ENCODE measurements at regions not wholly inside any gene's neighbourhood (a gene's known extent, or its start where the extent isn't known, plus 50 kb on each side); places are given as distances from the start of the nearest gene placed in this dataset.

DNA sequence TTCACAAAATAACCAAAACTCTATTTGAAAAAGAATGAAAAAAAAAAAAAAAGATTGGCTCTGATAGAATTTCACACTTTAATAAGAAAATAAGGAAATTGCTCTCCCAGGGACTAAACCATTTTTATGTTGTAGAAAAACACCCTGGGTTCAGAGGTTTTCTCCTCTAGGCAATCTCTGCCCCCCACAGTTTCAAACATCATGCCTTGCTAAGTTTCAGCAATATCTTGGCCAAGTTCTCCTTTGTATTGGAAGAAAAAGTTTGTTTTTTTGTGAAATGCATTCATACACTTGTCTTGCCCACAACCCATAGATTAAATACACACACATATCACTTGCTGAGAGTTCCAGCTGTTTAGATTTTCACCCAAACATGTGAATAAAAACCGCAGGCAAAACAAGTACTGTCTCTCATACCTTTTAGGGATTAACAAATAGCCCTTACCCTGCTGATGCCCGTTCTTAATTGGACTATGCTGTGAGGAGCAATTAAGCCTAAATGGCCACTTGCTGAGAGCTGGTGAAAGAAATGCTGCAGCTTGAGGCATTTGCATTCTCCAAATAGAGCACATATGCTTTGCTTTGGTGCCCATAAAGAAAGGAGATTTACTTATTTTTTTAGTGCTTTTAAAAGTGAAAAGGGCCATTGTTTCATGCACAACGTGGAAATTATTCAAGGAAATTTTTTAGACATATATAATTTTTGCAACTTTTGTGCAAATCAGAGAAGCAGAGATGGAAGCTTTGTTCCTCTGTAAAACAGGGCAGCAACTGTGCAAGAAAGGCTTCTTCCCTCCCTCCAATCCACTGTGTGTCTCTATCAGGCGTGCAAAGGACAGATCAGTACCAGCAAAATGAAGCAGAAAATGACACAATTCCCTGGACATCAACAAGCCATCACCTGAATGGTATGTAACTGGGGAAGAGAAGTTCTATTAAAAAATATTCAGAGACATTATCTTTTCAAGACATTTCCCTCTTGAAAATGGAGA lies 262.4 kb upstream of the KIF2A start:
- H3K27me3 ChIP-seq: peaks cover 0 to 17% (median 0%) of the 10 kb centered on the region in 7 donors
- no peak overlapping the region for H3K27ac ChIP-seq
- intact Hi-C loops (cut with DNase I): no loop called here
- no peak for ATAC-seq
- DNase-seq: no peak
- H3K9me3 ChIP-seq: peaks cover 0 to 20% (median 2%) of the 10 kb centered on the region in 11 donors
- H3K4me1 ChIP-seq: no peaks in the 10 kb centered on the region
- H3K36me3 ChIP-seq: no peaks in the 10 kb centered on the region
- H3K4me3 ChIP-seq: no peak overlapping the region
- no peak for TF ChIP-seq CTCF (IDR thresholded peaks at IDR 0.05)
- WGBS, 2 donors: 6 to 14% methylated on average over 4 of the region's 4 CpGs

DNA sequence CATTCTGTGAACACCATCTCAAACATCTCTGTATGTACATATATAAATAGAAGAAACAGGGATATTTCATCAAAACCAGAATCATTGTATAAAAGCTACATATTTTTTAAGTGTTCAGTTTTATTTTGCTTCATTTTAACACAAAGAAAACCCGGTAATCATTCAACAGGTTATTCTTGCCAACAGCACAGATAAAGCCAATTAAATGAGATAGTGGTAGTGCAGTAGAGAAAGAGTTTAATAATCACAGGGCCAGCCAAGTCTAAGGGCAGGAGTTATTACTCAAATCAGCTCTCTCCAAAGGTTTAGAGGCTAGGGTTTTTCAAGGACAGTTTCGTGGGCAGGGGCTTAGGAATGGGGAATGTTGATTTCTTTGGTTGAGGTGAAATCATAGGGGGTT lies 261.0 kb upstream of the KIF2A start:
- Histone ChIP-seq H3K9me3 (peaks cover 0 to 20% (median 2%) of the 10 kb centered on the region in 11 donors), H3K4me3 (no peak overlapping the region), H3K36me3 (no peaks in the 10 kb centered on the region), H3K27me3 (peaks cover 0 to 5% (median 0%) of the 10 kb centered on the region in 7 donors), H3K27ac (no peak overlapping the region), H3K4me1 (no peaks in the 10 kb centered on the region)
- intact Hi-C loops (cut with DNase I): no loop called here
- DNase-seq (no peak), ATAC-seq (no peak)
- no peak for TF ChIP-seq CTCF (IDR thresholded peaks at IDR 0.05)
- WGBS, 2 donors: 65 to 67% methylated on average over 2 of the region's 2 CpGs

GRCh38 chr5:62046191-62046590 lies 259.8 kb upstream of the KIF2A start:
- peaks cover 0 to 2% (median 0%) of the 10 kb centered on the region in 7 donors for H3K27me3 ChIP-seq
- ATAC-seq: no peak

DNA sequence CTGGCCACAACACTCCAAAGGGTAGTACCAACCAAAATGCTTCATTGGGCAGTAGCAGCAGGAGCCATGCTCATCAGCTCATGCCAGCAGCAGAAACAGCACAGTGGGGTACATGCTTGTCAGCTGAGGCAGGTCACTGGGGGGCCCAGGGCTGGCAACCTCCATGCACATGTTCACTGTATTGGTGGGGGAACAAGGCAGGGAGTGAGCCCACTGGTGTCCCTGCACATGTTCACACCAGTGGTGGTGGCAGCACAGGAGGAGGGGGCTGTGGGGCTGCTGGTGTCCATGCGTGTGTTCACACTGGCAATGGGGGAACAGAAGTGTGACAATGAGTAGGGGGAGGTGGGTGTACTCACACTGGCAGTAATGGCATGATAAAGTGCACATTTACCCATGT lies 254.3 kb upstream of the KIF2A start:
- ATAC-seq: no peak

More at GRCh38 chr5:62046191-62046590, 259.8 kb upstream of the KIF2A start:
- intact Hi-C loops (cut with DNase I): no loop called here
- DNase-seq: no peak
- Histone ChIP-seq H3K27ac (no peak overlapping the region), H3K4me3 (no peak overlapping the region), H3K9me3 (peaks cover 0 to 20% (median 2%) of the 10 kb centered on the region in 11 donors), H3K4me1 (no peaks in the 10 kb centered on the region), H3K36me3 (no peaks in the 10 kb centered on the region)
- no peak for TF ChIP-seq CTCF (IDR thresholded peaks at IDR 0.05)
- WGBS, 2 donors: 66 to 76% methylated on average over 1 of the region's 1 CpG

More for the DNA sequence above, 254.3 kb upstream of the KIF2A start:
- intact Hi-C loops (cut with DNase I): no loop called here
- peaks cover 0 to 8% (median 0%) of the 10 kb centered on the region in 11 donors for H3K9me3 ChIP-seq
- H3K4me1 ChIP-seq: no peaks in the 10 kb centered on the region
- no peak overlapping the region for H3K27ac ChIP-seq
- no peak overlapping the region for H3K4me3 ChIP-seq
- H3K27me3 ChIP-seq: no peaks in the 10 kb centered on the region
- H3K36me3 ChIP-seq: no peaks in the 10 kb centered on the region
- DNase-seq: no peak
- 93 to 97% methylated on average over 1 of the region's 1 CpG for WGBS, 2 donors
- no peak for TF ChIP-seq CTCF (IDR thresholded peaks at IDR 0.05)
